ENCODE measurements at regions not wholly inside any gene's neighbourhood (a gene's known extent, or its start where the extent isn't known, plus 50 kb on each side); places are given as distances from the start of the nearest gene placed in this dataset.

DNA sequence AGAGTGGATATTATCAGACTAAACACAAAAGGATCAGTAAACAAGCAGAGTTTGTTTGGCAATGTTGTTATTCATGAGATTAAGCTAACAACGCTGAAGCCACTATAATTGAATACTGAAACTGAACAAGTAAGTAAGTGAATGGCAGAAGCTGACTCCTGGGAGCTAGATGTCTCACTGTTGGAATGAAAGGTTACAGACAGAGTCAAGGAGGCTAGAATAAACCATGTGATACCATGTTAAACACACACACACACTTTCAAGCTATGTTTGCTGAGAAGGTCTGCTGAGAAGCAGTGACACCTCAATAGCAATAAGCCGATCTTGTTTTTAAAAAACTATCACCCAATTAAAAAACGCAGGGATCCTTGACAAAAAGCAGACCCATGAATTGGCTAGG, 1609.4 kb upstream of the MIR17HG start:
- H3K36me3 Mint-ChIP-seq (ENCODE audit: unreplicated experiment) = no peaks in the 10 kb centered on the region
- DNase-seq = no peak
- H3K27ac Mint-ChIP-seq (ENCODE audit: unreplicated experiment) = no peak overlapping the region
- TF ChIP-seq, protein P1, sequence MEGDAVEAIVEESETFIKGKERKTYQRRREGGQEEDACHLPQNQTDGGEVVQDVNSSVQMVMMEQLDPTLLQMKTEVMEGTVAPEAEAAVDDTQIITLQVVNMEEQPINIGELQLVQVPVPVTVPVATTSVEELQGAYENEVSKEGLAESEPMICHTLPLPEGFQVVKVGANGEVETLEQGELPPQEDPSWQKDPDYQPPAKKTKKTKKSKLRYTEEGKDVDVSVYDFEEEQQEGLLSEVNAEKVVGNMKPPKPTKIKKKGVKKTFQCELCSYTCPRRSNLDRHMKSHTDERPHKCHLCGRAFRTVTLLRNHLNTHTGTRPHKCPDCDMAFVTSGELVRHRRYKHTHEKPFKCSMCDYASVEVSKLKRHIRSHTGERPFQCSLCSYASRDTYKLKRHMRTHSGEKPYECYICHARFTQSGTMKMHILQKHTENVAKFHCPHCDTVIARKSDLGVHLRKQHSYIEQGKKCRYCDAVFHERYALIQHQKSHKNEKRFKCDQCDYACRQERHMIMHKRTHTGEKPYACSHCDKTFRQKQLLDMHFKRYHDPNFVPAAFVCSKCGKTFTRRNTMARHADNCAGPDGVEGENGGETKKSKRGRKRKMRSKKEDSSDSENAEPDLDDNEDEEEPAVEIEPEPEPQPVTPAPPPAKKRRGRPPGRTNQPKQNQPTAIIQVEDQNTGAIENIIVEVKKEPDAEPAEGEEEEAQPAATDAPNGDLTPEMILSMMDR (IDR thresholded peaks at IDR 0.05; ENCODE audit: partially characterized antibody, unreplicated experiment) = no peak
- H3K27me3 Mint-ChIP-seq (ENCODE audit: unreplicated experiment) = no peaks in the 10 kb centered on the region
- H3K4me1 Mint-ChIP-seq (ENCODE audit: low read depth, unreplicated experiment) = no peaks in the 10 kb centered on the region
- no peaks in the 10 kb centered on the region for H3K9me3 Mint-ChIP-seq (ENCODE audit: unreplicated experiment)
- no peak overlapping the region for H3K4me3 Mint-ChIP-seq (ENCODE audit: unreplicated experiment)

DNA sequence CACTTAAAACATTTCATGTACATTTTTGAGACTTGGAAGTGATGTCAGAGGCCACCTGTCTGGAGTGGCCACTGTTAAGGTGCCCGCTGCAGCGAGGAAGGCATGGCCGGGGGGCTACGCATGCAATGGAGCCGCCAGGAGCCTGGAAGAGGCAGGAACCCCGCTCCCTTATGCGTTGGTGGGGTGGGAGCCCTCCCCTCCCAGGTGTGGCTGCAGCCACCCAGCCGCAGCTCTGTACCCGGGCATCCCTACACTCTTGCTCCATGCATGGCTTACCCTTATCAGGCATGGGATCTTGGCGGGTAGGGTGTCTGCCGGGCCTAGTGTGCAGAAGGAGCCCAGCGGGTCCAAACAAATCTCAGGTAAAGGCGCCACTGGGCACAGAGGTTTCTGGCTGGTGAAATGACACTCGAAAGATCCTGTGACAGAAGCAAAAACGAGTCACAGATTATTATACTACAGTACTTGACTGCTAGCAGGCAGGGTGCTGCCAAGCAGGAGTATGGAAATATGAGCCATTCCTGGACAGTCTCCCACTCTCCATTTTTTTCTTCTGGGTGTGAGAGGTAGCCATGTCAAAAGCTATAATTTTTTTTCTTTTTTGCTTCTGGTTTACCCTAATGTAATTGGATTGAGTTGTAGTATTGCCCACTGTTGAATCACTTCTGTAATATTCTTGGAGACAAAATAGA, 1606.3 kb upstream of the MIR17HG start:
- DNase-seq = no peak
- TF ChIP-seq, protein P1 (IDR thresholded peaks at IDR 0.05; ENCODE audit: partially characterized antibody, unreplicated experiment) = no peak

DNA sequence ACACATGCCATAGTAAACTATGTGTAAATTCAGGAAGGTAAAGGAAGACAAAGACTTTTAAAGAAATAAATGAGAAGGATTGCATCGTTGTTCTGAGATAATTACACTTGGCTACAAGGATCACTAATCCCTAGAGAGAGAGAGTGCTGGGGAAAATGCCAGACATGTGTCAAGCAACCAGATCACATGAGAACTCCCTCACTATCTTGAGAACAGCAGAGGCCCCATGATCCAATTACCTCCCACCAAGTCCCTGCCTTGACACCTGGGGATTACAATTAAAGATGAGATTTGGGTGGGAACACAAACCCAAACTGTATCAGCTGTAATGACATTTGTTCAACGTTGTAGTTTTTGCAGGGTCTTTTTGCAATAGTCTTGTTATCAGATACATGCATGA, 1600.9 kb upstream of the MIR17HG start:
- Mint-ChIP-seq H3K4me3 (ENCODE audit: unreplicated experiment) (no peak overlapping the region), H3K9me3 (ENCODE audit: unreplicated experiment) (no peaks in the 10 kb centered on the region), H3K36me3 (ENCODE audit: unreplicated experiment) (no peaks in the 10 kb centered on the region), H3K27me3 (ENCODE audit: unreplicated experiment) (no peaks in the 10 kb centered on the region), H3K4me1 (ENCODE audit: low read depth, unreplicated experiment) (peaks cover 22% of the 10 kb centered on the region), H3K27ac (ENCODE audit: unreplicated experiment) (peak overlapping the region; percentile 66)
- TF ChIP-seq, protein P1 (IDR thresholded peaks at IDR 0.05; ENCODE audit: partially characterized antibody, unreplicated experiment) = no peak
- DNase-seq = no peak

More for the DNA sequence above, 1606.3 kb upstream of the MIR17HG start:
- H3K4me3 Mint-ChIP-seq (ENCODE audit: unreplicated experiment) = no peak overlapping the region
- no peaks in the 10 kb centered on the region for H3K36me3 Mint-ChIP-seq (ENCODE audit: unreplicated experiment)
- no peak overlapping the region for H3K27ac Mint-ChIP-seq (ENCODE audit: unreplicated experiment)
- H3K27me3 Mint-ChIP-seq (ENCODE audit: unreplicated experiment) = no peaks in the 10 kb centered on the region
- no peaks in the 10 kb centered on the region for H3K9me3 Mint-ChIP-seq (ENCODE audit: unreplicated experiment)
- peaks cover 8% of the 10 kb centered on the region for H3K4me1 Mint-ChIP-seq (ENCODE audit: low read depth, unreplicated experiment)

DNA sequence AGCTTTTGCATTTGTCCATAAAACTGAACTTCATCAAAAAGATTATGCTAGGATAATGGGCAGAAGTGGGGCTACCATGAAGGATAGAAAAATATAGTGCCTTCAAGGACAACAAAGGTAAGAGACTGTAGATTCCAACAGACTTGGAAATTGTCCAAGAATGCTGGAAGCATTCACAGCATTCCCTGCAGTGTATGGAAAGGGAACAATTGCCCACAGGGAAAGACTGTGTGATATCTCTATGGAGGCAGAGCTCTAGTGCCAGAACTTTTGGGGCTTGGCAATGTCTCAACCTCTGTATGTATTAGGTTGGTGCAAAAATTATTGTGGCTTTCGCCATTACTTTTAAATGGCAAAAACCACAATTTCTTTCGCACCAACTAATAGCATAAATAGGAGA, 1598.8 kb upstream of the MIR17HG start:
- Mint-ChIP-seq H3K9me3 (ENCODE audit: unreplicated experiment) (no peaks in the 10 kb centered on the region), H3K27me3 (ENCODE audit: unreplicated experiment) (no peaks in the 10 kb centered on the region), H3K4me1 (ENCODE audit: low read depth, unreplicated experiment) (peaks cover 27% of the 10 kb centered on the region), H3K4me3 (ENCODE audit: unreplicated experiment) (no peak overlapping the region), H3K27ac (ENCODE audit: unreplicated experiment) (no peak overlapping the region), H3K36me3 (ENCODE audit: unreplicated experiment) (no peaks in the 10 kb centered on the region)
- DNase-seq = no peak
- TF ChIP-seq, protein P1 (IDR thresholded peaks at IDR 0.05; ENCODE audit: partially characterized antibody, unreplicated experiment) = no peak

DNA sequence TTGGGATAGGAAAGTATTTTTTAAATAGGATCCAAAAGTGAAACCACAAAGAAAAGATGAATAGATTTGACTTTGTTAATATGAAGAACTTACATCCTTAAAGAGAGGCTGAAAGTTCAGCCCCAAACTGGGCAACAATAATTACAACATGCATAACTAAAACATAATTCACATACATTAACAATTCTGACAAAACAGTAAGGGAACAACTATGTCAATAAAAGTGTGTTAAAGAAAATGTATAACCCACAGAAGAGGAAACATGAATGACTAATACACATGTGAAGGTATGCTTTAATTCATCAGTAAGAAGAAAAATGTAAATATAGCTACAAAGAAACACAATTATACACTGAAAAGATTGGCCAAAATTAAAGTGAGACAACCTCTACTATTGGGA, 1597.6 kb upstream of the MIR17HG start:
- H3K4me1 Mint-ChIP-seq (ENCODE audit: low read depth, unreplicated experiment) = peaks cover 27% of the 10 kb centered on the region
- no peaks in the 10 kb centered on the region for H3K36me3 Mint-ChIP-seq (ENCODE audit: unreplicated experiment)
- no peaks in the 10 kb centered on the region for H3K27me3 Mint-ChIP-seq (ENCODE audit: unreplicated experiment)
- no peaks in the 10 kb centered on the region for H3K9me3 Mint-ChIP-seq (ENCODE audit: unreplicated experiment)
- TF ChIP-seq, protein P1 (IDR thresholded peaks at IDR 0.05; ENCODE audit: partially characterized antibody, unreplicated experiment) = no peak
- H3K4me3 Mint-ChIP-seq (ENCODE audit: unreplicated experiment) = no peak overlapping the region
- DNase-seq = no peak
- H3K27ac Mint-ChIP-seq (ENCODE audit: unreplicated experiment) = no peak overlapping the region
